Ishikawa (cell line): ENCODE measurements at regions not wholly inside any gene's neighbourhood (a gene's known extent, or its start where the extent isn't known, plus 50 kb on each side); places are given as distances from the start of the nearest gene placed in this dataset.

ENCODE experiments used
- CEBPB ChIP-seq: IDR thresholded peaks from 2 replicates; pipeline ENCODE4 v1.6.1; 2012
- CREB1 ChIP-seq: IDR thresholded peaks from 2 replicates; pipeline ENCODE4 v1.6.1; 2012; ENCODE audit warnings: low read depth
- EGR1 ChIP-seq: IDR thresholded peaks from 2 replicates; pipeline ENCODE4 v1.6.1; 2012
- EP300 ChIP-seq: IDR thresholded peaks from 2 replicates; pipeline ENCODE4 v1.6.1; 2012; ENCODE audit warnings: borderline replicate concordance
- FOXM1 ChIP-seq: IDR thresholded peaks from 2 replicates; pipeline ENCODE4 v1.6.1; 2012; ENCODE audit warnings: low read depth, borderline replicate concordance
- NFIC ChIP-seq: IDR thresholded peaks from 2 replicates; pipeline ENCODE4 v1.6.1; 2012
- RAD21 ChIP-seq: IDR thresholded peaks from 2 replicates; pipeline ENCODE4 v1.6.1; 2012; ENCODE audit warnings: low read depth
- REST ChIP-seq: IDR thresholded peaks from 2 replicates; pipeline ENCODE4 v1.6.1; 2012; ENCODE audit warnings: low read depth, mild to moderate bottlenecking
- TAF1 ChIP-seq: IDR thresholded peaks from 2 replicates; pipeline ENCODE4 v1.6.1; 2012; ENCODE audit warnings: low read depth, mild to moderate bottlenecking
- TCF12 ChIP-seq: IDR thresholded peaks from 2 replicates; pipeline ENCODE4 v1.6.1; 2012; ENCODE audit warnings: low read depth
- TEAD4 ChIP-seq: IDR thresholded peaks from 2 replicates; pipeline ENCODE4 v1.6.1; 2012
- YY1 ChIP-seq: IDR thresholded peaks from 2 replicates; pipeline ENCODE4 v1.6.1; 2012; ENCODE audit warnings: low read depth
- ZBTB7A ChIP-seq: IDR thresholded peaks from 2 replicates; pipeline ENCODE4 v1.6.1; 2012; ENCODE audit warnings: low read depth
- TF ChIP-seq, protein P1 (sequence below): IDR thresholded peaks from 2 replicates; pipeline ENCODE4 v1.6.1; 2012
- TF ChIP-seq, protein P2 (sequence below): IDR thresholded peaks from 2 replicates; pipeline ENCODE4 v1.6.1; 2012

DNA sequence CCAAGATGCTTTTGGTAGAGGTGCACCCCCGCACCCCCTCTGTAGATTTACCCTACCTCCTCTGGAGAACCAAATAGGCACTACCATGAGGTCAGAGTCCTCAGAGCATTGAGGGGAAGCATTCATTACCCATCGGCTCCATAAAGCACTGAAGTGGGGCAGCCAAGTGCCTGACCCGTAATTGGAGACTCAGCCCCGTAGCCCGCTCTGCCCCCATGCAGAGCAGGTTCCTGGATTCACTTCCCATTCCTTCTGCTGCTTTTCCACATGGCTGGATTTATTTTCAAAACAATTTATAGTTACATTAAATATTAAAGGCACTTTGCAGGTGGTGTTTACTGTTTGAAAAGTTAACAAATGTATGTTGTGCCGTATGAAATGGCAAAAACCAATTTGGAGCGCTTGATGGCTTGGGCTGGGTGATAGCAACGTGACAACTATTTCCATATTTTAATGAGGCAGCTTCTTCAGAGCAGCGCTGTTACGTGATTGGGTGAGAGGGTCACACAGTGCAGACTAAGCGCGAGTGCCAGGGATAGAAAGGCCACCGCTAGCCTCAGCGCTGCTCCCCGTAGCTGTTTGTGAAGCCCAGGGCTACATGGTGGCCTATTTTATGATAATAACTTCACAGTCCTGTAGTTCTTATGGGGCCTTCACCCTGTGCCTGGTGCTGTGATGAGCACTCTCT is 373.8 kb upstream of the PROK2 start:
- no peak for TF ChIP-seq EP300
- no peak for TF ChIP-seq CEBPB
- TF ChIP-seq, protein P1, sequence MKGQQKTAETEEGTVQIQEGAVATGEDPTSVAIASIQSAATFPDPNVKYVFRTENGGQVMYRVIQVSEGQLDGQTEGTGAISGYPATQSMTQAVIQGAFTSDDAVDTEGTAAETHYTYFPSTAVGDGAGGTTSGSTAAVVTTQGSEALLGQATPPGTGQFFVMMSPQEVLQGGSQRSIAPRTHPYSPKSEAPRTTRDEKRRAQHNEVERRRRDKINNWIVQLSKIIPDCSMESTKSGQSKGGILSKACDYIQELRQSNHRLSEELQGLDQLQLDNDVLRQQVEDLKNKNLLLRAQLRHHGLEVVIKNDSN = no peak
- TF ChIP-seq ZBTB7A = no peak
- TF ChIP-seq, protein P2, sequence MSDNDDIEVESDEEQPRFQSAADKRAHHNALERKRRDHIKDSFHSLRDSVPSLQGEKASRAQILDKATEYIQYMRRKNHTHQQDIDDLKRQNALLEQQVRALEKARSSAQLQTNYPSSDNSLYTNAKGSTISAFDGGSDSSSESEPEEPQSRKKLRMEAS = no peak
- no peak for TF ChIP-seq TCF12
- no peak for TF ChIP-seq TAF1
- TF ChIP-seq TEAD4 = no peak

DNA sequence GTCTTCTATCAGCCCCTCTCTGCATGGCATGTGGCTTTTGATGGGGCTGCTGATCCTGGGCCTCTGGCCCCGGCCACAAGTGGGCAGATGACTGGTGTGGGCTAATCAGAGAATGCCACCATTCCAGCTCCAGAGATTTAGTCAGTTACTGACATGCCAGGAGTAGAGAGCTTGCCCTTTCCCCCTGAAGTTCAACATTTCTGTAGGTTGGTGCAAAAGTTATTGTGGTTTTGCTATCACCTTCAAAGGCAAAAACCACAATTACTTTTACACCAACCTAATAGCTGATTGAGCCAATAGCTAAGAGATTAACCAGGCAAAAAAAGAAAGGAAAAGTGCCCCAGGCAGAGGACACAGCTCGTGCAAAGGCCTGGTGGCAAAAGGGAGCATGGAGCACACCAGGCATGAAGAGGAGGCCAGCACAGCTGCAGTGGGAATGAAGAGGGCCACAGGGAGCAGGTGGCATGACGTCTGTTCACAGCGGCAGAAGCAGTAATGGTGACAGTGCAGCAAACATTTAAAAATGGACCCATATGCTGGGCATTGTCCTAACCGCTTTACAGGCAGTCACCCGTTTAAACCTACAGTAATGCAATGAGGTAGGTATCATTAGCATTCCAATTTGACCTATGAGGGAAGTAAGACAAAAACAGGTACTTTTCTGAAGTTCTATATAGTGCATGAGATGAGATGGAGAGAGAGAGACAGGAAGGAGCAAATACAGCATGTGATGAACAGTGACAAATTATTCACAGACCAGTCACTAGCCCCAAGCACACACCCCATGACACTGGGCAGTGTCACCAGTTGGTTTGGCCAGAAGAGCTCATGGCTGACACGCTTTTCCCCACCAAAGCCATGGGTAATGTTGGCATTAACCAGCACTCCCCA is 373.0 kb upstream of the PROK2 start:
- TF ChIP-seq, protein P2 = no peak
- TF ChIP-seq CEBPB (no peak), CREB1 (no peak), RAD21 (no peak), EP300 (no peak)
- TF ChIP-seq, protein P1 = no peak

- TF ChIP-seq, protein P2 = no peak
- TF ChIP-seq RAD21 (no peak), YY1 (no peak), NFIC (no peak), EGR1 (no peak), ZBTB7A (no peak), REST (no peak), CREB1 (no peak), TEAD4 (no peak), EP300 (no peak), TAF1 (no peak), CEBPB (no peak), FOXM1 (no peak), TCF12 (no peak)
- TF ChIP-seq, protein P1 = no peak
Observed at GRCh38 chr3:72155391-72156064, 370.6 kb upstream of the PROK2 start.

DNA sequence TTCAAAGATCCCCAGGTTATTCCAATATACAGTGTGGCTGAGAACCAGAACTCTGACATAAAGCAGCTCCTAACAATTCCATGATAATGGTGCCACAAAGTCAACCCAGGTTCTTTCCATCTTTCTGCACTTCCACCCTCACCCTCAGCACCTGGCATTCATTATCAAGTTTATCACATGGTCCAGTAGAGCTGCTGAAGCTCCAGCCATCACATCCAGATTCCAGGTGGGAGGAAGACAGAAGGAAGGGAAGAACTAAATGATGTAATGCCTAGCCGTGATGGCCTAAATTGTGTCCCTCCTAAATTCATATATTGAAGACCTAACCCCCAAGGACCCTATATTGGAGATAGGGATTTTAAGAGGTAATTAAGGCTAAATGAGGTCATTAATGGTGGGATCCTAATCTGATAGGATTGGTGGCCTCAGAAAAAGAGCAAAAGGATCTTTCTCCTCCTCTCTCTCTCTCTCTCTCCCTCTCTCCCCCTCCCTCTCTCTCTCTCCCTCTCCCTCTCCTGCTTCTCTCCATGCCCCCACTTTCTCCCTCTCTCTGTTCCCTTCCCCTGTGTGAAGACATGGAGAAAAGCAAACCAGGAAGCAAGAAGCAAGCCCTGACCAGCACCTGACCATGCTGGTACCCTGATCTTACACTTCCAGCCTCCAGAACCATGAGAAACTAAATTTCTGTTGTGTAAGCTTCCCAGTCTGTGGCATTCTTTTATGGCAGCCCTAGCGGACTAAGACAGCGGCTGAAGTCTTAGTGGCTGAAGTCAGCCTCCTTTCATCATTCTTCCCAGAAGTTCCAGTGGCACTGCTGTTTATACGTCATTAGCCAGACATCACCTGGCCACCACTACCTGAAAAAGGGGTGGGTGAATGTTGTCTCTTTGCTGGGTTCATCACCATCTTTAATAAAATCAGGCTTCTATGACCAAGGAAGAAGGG is 369.7 kb upstream of the PROK2 start:
- TF ChIP-seq TAF1 = no peak
- no peak for TF ChIP-seq NFIC
- TF ChIP-seq ZBTB7A = no peak
- no peak for TF ChIP-seq TCF12

- no peak for TF ChIP-seq CEBPB
- TF ChIP-seq EGR1 = no peak
- TF ChIP-seq ZBTB7A = no peak
- TF ChIP-seq FOXM1 = no peak
- no peak for TF ChIP-seq TCF12
- TF ChIP-seq REST = no peak
- no peak for TF ChIP-seq RAD21
Observed at GRCh38 chr3:72153477-72154314, 368.7 kb upstream of the PROK2 start.
